GM21423 (cell line): ENCODE measurements at regions not wholly inside any gene's neighbourhood (a gene's known extent, or its start where the extent isn't known, plus 50 kb on each side); places are given as distances from the start of the nearest gene placed in this dataset.
"Not testable (repeated sequence)": the region's sequence is repeated elsewhere in the genome, so short reads cannot be mapped to it uniquely, and the experiment has no call there.

ENCODE experiments used
- ATAC-seq: cut with Tn5 transposase; IDR thresholded peaks from one replicate; pipeline ENCODE4 v1.9.1; 2021; ENCODE audit warnings: mild to moderate bottlenecking, moderate library complexity; ENCODE audit not compliant: unreplicated experiment

- no peak for ATAC-seq
Measured at GRCh38 chr18:1528447-1528846, 623.8 kb downstream of the ADCYAP1 start.

GRCh38 chr18:1528964-1529509 is 624.4 kb downstream of the ADCYAP1 start:
- no peak for ATAC-seq

GRCh38 chr18:1530650-1531049 is 626.0 kb downstream of the ADCYAP1 start:
- ATAC-seq, result no peak

DNA sequence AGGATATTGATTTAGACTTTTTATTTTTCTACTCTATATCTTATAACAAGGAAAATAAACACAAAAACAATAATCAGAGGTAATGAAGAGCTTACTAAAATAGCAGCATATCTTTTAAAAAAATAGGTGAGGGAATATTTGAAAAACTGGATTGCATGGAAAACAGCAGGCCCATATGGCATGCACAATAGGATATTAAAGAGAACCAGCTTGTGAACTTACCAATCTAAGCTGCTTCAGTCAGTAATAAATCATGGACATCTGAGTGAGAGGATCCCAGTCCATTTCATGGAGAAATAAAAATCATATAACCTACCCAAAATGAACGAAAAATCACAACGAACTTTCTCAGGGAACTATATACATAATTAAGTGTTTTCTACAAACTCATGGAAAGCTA is 634.6 kb downstream of the ADCYAP1 start:
- ATAC-seq, result no peak

DNA sequence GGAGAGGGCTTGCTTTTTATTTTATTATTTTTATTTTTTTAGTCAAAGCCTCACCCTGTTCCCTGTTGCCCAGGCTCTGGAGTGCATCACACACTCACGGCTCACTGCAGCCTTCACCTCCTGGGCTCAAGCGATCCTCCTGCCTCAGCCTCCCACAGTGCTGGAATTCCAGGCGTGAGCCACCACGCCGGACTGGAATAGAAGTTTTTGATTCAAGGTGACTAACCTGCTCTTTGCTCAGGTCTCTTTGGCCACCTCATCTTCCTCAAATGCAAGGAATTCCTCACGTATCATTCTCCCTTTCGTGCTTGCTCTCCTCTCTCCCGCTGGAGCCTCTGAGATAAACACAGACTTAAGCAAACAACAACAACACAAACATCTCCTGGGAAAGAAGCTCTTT is 636.8 kb downstream of the ADCYAP1 start:
- no peak for ATAC-seq

GRCh38 chr18:1542230-1542774 is 637.6 kb downstream of the ADCYAP1 start:
- no peak for ATAC-seq

- no peak for ATAC-seq
Measured at GRCh38 chr18:1544016-1544415, 639.3 kb downstream of the ADCYAP1 start.

DNA sequence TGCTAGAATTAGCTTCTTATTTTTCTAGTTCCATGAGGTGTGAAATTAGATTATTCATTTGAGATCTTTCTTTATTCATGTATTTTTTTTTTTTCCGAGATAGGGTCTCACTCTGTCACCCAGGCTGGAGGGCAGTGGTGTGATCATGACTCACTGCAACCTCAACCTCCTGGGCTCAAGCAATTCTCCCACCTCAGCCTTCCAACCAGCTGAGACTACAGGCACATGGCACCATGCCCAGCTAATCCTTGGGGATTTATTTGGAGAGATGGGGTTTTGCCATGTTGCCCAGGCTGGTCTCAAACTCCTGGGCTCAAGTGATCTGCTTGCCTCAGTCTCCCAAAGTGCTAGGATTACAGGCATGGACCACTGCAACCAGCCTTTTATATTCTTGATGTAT is 653.0 kb downstream of the ADCYAP1 start:
- not testable (repeated sequence) for ATAC-seq

DNA sequence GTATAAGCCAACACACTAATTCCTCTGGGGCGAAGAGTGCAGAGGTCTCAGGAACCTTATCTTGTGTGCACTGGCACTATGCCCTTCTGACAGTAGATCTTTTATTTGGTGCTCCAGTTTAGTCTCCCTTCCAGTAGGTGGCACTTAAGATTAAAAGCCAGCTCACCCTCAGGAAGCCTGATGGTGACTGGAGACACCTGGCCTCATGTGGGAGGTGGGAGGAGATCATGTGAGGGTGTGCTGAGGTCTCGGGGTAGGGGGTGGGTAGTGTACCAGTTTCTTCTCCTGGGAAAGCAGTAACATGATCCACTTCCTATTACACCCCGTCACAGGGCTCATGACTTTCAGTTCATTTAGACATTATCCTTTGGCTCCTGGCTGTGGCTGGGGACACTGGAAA is 654.9 kb downstream of the ADCYAP1 start:
- no peak for ATAC-seq

DNA sequence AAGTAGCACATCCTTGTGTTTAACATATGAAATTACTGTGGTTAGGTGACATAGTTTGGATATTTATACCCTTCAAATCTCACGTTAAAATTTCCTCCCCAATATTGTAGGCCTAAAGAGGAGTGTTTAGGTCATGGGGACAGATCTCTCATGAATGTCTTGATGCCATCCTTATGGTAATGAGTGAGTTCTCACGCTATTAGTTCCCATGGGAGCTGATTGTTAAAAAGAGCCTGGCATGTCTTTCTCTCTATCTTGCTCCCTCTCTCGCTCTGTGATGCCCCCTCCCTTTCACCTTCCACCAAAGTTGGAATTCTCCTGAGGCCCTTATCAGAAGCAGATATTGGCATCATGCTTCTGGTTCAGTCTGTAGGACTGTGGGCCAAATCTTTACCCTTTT is 660.1 kb downstream of the ADCYAP1 start:
- no peak for ATAC-seq

- no peak for ATAC-seq
Measured at GRCh38 chr18:1571206-1571605, 666.5 kb downstream of the ADCYAP1 start.

DNA sequence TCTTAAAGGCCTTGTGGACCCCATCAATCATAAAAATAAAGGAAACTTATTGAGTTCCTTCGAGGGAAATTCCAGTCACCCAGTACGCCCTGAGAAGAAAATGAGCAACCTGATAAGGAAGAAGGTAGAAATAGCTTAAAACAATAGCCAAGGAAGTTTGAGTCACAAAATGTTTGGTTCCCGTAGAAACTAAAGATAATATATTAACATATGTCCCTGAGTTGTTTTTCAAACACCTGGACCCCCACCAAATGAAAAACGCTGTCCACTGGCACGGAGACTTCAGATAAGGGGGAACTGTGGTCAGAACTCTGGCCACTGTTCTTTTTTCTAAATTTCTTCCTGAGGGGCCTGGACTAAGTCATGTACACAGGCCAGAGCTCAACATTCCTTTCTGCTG is 669.1 kb downstream of the ADCYAP1 start:
- ATAC-seq, result no peak

- ATAC-seq, result no peak
Measured at GRCh38 chr18:1575084-1575483, 670.4 kb downstream of the ADCYAP1 start.

GRCh38 chr18:1578505-1578904 is 673.8 kb downstream of the ADCYAP1 start:
- no peak for ATAC-seq

- no peak for ATAC-seq
Measured at GRCh38 chr18:1581581-1581980, 676.9 kb downstream of the ADCYAP1 start.

DNA sequence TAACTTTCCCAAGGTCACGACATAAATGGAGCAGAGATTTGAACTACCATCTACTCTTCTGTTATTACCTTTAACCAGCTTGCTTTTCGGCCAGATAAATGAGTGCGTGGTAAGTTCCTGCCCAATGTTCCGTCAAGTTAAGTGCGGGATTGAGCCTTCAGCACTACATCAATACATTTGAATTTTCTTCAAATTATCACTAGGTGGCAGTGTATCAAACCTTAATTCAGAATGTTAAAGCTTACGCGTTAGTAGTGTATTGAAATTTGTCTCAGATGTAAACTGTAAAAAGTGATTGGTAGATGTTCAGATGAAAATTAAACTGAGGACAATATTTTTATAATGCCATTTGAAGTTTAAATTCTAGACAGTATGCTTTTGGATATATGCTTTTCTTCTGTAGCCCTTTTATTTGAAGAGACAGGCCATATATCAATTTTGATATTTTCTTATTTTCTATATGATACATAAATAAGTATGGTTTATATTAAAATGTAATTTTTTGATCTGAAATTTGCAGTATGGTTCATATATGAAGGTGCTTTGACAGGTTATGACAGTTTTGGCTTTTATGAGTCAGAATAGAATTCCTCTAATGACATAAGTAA is 681.3 kb downstream of the ADCYAP1 start:
- ATAC-seq, result peak; percentile 80

- ATAC-seq, result no peak
Measured at GRCh38 chr18:1593091-1593490, 688.4 kb downstream of the ADCYAP1 start.

DNA sequence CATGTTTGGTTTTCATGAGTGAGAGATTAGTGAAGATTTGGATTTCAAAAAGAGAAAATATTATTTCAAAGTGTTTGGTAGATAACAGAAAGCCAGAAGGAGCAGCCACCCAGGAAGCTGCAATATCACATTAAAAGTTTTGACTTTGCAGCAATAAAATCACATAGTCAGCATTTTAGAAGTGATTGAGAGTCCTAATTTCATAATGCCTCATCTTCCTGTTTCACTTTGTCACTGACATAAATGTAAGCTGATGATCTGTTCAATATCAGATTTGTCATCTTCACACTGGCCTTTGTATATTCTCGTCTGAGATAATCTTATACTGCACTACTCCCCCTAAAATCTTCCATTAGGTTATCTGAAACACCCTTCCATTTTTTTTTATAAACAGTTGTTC is 690.5 kb downstream of the ADCYAP1 start:
- no peak for ATAC-seq

- ATAC-seq, result no peak
Measured at GRCh38 chr18:1599196-1599595, 694.5 kb downstream of the ADCYAP1 start.

- ATAC-seq, result no peak
Measured at GRCh38 chr18:1604751-1605150, 700.1 kb downstream of the ADCYAP1 start.

- ATAC-seq, result no peak
Measured at GRCh38 chr18:1618364-1618763, 713.7 kb downstream of the ADCYAP1 start.

GRCh38 chr18:1619507-1619906 is 714.8 kb downstream of the ADCYAP1 start:
- ATAC-seq, result no peak

- no peak for ATAC-seq
Measured at GRCh38 chr18:1624612-1625011, 719.9 kb downstream of the ADCYAP1 start.
